ENCODE measurements at regions not wholly inside any gene's neighbourhood (a gene's known extent, or its start where the extent isn't known, plus 50 kb on each side); places are given as distances from the start of the nearest gene placed in this dataset.

- no peak for DNase-seq (ENCODE audit: extremely low read depth, low read depth, low spot score)
Observed at GRCh38 chr13:73250061-73250460, 191.3 kb downstream of the KLF5 start.

GRCh38 chr13:73248711-73249580 is 190.1 kb downstream of the KLF5 start:
- no peak for DNase-seq (ENCODE audit: extremely low read depth, low read depth, low spot score)

GRCh38 chr13:73248154-73248553 is 189.3 kb downstream of the KLF5 start:
- no peak for DNase-seq (ENCODE audit: extremely low read depth, low read depth, low spot score)

DNA sequence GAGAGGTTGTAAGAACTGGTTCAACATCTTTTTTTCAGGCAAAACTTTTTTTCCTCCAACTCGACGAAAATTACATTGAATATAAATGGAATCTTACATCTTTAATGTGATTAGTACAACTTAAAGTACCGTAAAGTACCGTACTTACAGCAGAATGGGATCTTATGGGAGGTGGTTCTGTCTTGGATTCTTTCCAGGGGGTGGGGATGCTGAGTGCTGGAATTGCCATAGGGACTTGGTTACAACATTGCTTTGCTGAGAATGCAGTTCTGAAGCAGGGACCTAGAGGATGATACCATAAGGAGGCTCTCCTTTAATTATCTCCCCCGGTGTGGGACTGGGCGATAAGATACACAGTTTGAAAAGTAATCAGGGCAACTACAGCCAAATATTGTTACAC is 186.4 kb downstream of the KLF5 start:
- no peak for DNase-seq (ENCODE audit: extremely low read depth, low read depth, low spot score)

- no peak for DNase-seq (ENCODE audit: extremely low read depth, low read depth, low spot score)
Observed at GRCh38 chr13:73244467-73244866, 185.7 kb downstream of the KLF5 start.

- no peak for DNase-seq (ENCODE audit: extremely low read depth, low read depth, low spot score)
Observed at GRCh38 chr13:73242515-73243015, 183.8 kb downstream of the KLF5 start.

- DNase-seq (ENCODE audit: extremely low read depth, low read depth, low spot score): no peak
Observed at GRCh38 chr13:73240193-73240592, 181.4 kb downstream of the KLF5 start.

DNA sequence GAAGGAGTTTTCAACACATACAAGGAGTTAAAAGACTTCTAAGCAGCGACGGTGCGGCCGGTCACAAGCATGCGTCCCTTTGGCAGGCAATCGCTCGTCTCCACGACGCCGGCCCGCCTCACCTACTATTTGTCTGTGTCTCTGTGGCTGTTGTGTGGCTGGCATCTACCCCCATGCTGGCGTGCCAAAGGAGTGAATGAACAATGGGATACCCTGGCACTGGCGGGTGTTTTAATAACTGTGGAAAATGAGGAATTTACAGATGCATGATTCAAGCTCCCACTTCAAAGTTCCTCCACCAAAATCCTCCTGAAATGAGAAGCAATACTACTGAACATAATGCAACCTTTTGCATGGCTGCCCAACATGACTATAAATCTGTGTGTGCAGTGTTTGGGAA is 176.6 kb downstream of the KLF5 start:
- DNase-seq (ENCODE audit: extremely low read depth, low read depth, low spot score): no peak

- no peak for DNase-seq (ENCODE audit: extremely low read depth, low read depth, low spot score)
Observed at GRCh38 chr13:73231471-73231870, 172.7 kb downstream of the KLF5 start.

DNA sequence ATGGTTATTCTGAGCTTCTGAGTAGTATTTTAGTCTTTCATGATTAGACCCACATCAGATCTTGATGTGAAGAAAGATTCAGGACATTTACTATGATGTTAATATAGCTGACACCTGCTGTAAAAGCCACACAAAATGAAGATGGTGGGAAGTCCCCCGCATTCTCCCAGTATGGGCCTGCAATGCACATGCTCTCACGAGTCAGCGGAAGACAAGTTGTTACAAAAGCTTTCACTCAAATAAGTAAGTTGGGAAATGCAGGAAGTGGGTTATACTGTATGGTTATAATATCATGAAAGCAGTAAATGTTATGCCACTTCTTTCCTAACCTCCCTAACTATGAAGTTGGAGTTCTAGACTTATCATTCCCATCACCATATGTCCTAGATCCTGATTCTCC is 171.9 kb downstream of the KLF5 start:
- no peak for DNase-seq (ENCODE audit: extremely low read depth, low read depth, low spot score)

DNA sequence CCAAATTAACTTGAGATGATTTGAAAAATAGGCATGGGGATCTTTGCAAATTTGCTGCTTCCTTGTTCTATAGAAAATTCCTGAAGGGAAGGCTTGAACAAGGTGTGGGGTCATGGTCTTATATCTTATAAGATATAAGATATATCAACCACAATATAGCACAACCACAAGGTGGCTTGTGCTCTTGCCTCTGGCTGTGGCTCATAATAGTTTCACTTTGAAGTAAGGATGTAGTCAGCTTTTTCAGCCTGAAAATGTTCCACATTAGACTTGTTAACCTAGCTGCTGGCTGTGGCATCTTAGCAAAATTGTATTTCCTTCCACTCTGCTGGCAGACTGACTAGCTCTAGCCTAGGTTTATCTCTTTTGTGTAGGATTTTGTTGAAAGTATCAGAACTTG is 169.7 kb downstream of the KLF5 start:
- no peak for DNase-seq (ENCODE audit: extremely low read depth, low read depth, low spot score)

DNA sequence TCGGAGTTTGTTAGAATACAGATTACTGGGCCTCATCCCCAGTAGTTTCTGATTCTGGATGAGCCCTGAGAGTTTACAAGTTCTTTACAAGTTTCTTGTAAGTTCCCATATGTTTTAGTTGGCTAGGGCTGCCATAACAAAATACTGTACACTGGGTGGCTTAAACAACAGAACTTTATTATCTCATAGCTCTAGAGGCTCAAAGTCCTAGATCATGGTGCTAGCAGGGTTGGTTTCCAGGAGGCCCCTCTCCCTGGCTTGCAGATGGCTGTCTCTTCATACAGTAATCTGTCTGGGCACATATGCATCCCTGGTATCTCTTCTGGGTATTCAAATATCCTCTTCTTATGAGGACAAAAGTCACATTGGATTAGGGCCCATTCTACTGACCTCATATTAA is 167.2 kb downstream of the KLF5 start:
- no peak for DNase-seq (ENCODE audit: extremely low read depth, low read depth, low spot score)

- DNase-seq (ENCODE audit: extremely low read depth, low read depth, low spot score): no peak
Observed at GRCh38 chr13:73224703-73225102, 165.9 kb downstream of the KLF5 start.

- no peak for DNase-seq (ENCODE audit: extremely low read depth, low read depth, low spot score)
Observed at GRCh38 chr13:73223372-73223781, 164.6 kb downstream of the KLF5 start.

DNA sequence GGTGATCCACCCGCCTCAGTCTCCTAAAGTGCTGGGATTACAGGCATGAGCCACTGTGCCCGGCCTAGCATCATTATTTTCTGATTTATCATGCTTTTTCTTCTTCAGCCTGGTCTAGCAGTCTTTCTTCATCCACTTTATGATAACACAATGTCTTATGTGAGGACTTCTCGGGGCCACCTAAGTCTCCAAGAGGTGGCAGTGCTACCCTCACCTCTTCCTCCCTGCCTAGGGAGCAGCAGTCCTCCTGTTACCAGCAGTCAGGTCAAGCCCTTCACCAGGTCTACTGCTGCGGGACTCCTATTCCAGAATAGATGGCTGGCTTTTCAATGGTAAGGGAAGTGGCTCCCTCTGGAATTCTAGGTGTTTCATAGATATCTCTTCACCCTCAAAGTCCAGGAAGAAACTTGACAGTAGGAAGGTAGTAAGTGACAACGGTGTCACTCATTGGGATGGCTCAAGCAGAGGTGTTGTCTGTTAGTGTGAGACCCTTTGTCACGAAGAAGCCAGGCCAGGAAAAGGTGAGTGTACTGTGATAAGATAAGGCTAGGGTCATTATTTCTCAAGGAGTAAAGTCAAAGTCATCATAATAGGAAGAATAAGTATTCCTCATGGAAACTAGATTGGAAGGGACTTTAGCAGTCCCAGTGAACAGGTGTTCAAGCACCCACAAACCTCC is 164.0 kb downstream of the KLF5 start:
- DNase-seq (ENCODE audit: extremely low read depth, low read depth, low spot score): no peak

DNA sequence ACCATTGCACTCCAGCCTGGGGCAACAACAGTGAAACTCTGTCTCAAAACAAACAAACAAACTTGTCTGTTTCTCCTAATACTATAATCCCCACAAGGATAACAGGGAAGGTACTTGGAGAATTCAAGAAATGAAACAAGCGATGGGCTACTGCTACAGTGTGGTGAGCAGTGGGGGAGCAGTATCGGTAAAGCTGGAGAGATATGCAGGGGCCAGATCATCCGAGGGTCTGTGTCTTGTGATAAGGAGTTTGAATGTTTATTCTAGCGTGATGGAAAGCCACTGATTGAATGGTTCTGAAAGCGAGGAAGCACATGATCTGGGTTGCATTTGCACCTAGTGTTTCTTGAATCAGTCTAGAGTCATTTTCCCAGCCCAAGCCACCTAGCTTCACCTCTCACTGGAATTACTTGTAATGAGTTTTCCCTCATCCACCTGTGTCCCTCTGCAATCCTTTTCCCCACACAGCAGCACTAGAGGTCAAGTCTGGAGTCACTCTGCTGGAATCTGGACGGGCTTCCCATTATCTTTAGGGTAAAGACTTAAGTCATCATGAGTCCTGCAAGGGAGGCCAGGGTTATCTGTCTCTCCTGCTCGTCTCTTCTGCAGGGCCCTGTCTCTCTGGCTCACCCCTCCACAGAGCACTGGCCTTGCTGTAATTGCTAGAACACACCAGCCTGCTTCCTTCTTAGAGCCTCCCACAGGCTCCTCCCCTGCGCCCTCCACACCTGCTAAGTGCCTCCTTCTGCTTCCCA is 162.3 kb downstream of the KLF5 start:
- no peak for DNase-seq (ENCODE audit: extremely low read depth, low read depth, low spot score)

GRCh38 chr13:73218181-73218580 is 159.4 kb downstream of the KLF5 start:
- DNase-seq (ENCODE audit: extremely low read depth, low read depth, low spot score): no peak

GRCh38 chr13:73216381-73216831 is 157.6 kb downstream of the KLF5 start:
- no peak for DNase-seq (ENCODE audit: extremely low read depth, low read depth, low spot score)

- DNase-seq (ENCODE audit: extremely low read depth, low read depth, low spot score): no peak
Observed at GRCh38 chr13:73215823-73216222, 157.0 kb downstream of the KLF5 start.

DNA sequence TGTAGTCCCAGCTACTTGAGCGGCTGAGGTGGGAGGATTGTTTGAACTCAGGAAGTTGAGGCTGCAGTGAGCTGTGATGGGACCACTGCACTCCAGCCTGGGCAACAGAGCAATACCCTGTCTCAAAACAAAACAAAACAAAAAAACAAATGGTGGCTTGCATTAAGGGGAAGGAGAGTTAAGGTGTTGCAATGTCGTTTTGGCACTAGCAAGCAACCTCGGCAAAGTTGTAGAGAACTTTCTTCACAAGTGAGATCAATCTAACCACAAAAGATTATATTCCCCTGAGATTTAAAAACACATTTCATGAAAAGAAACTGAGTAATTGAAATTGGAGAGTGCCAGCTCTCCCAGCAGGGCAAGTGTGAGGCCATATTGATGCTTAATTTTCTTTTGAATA is 153.7 kb downstream of the KLF5 start:
- no peak for DNase-seq (ENCODE audit: extremely low read depth, low read depth, low spot score)

GRCh38 chr13:73210218-73210883 is 151.5 kb downstream of the KLF5 start:
- no peak for DNase-seq (ENCODE audit: extremely low read depth, low read depth, low spot score)

Measured in glomerular endothelial cell (primary cell).